Natural killer cell (primary cell): ENCODE measurements at regions not wholly inside any gene's neighbourhood (a gene's known extent, or its start where the extent isn't known, plus 50 kb on each side); places are given as distances from the start of the nearest gene placed in this dataset.

Experiments
- ATAC-seq, 3 donors: fragments of 150-1000 bp in 2 of 3; fragments of 200-7000 bp in 1 of 3; cut with Tn5 transposase; 1 replicate in 1 of 3; 2 replicates in 2 of 3; pipeline ENCODE4 v1.10.0; 2021; ENCODE audit warnings: mild to moderate bottlenecking in 2 of 3, moderate library complexity in 2 of 3
- DNase-seq, 2 donors: peaks; one replicate each; pipeline versions ENCODE4 v3.0.0 to v3.0.0-alpha.2; 2013 to 2021; ENCODE audit warnings: mixed read lengths in 1 of 2
- H3K27ac ChIP-seq: one replicate; pipeline ENCODE4 v1.5.1; 2013; ENCODE audit warnings: mild to moderate bottlenecking, low read length
- H3K27me3 ChIP-seq: one replicate; pipeline ENCODE4 v1.6.1; 2013; ENCODE audit warnings: low read length; ENCODE audit not compliant: control insufficient read depth, insufficient read depth
- H3K36me3 ChIP-seq: one replicate; pipeline ENCODE4 v1.6.1; 2013; ENCODE audit warnings: low read length; ENCODE audit not compliant: control insufficient read depth, insufficient read depth
- H3K4me1 ChIP-seq: one replicate; pipeline ENCODE4 v1.6.1; 2013; ENCODE audit warnings: low read length; ENCODE audit not compliant: control insufficient read depth, insufficient read depth
- H3K4me3 ChIP-seq: one replicate; pipeline ENCODE4 v1.5.1; 2013; ENCODE audit warnings: low read length
- H3K9me3 ChIP-seq: one replicate; pipeline ENCODE4 v1.6.1; 2013; ENCODE audit warnings: low read length; ENCODE audit not compliant: control insufficient read depth, insufficient read depth
- H3K27ac Mint-ChIP-seq, 2 donors: one replicate each; pipeline ENCODE4 v1.8.0; 2022; ENCODE audit warnings: mild to moderate bottlenecking in 2 of 2, mixed read lengths in 2 of 2, moderate library complexity in 1 of 2
- H3K27me3 Mint-ChIP-seq, 2 donors: one replicate each; pipeline ENCODE4 v1.8.0; 2022; ENCODE audit warnings: low read depth in 2 of 2, mixed read lengths in 2 of 2
- H3K36me3 Mint-ChIP-seq: one replicate; pipeline ENCODE4 v1.8.0; 2022; ENCODE audit warnings: mixed read lengths
- H3K4me1 Mint-ChIP-seq, 2 donors: one replicate each; pipeline ENCODE4 v1.8.0; 2022; ENCODE audit warnings: mixed read lengths in 2 of 2
- H3K4me3 Mint-ChIP-seq: one replicate; pipeline ENCODE4 v1.8.0; 2022; ENCODE audit warnings: mild to moderate bottlenecking, moderate library complexity, mixed read lengths
- H3K9me3 Mint-ChIP-seq, 2 donors: one replicate each; pipeline ENCODE4 v1.8.0; 2022; ENCODE audit warnings: mixed read lengths in 2 of 2
- WGBS: methylation state at CpG from one replicate; pipeline ENCODE4 v1.1.7; 2013; ENCODE audit warnings: missing lambda C conversion rate; ENCODE audit not compliant: insufficient coverage; 5-methylcytosine and 5-hydroxymethylcytosine counted together
- intact Hi-C: fragments of 100-400 bp; cut with micrococcal nuclease; formaldehyde crosslinking; loops from one replicate; pipeline ENCODE4 v1.14.2; 2022
- TF ChIP-seq, protein P1 (sequence below): fragments of 200-600 bp; IDR thresholded peaks from one replicate; pipeline ENCODE4 v1.8.0; 2022; ENCODE audit warnings: antibody characterized with exemption

DNA sequence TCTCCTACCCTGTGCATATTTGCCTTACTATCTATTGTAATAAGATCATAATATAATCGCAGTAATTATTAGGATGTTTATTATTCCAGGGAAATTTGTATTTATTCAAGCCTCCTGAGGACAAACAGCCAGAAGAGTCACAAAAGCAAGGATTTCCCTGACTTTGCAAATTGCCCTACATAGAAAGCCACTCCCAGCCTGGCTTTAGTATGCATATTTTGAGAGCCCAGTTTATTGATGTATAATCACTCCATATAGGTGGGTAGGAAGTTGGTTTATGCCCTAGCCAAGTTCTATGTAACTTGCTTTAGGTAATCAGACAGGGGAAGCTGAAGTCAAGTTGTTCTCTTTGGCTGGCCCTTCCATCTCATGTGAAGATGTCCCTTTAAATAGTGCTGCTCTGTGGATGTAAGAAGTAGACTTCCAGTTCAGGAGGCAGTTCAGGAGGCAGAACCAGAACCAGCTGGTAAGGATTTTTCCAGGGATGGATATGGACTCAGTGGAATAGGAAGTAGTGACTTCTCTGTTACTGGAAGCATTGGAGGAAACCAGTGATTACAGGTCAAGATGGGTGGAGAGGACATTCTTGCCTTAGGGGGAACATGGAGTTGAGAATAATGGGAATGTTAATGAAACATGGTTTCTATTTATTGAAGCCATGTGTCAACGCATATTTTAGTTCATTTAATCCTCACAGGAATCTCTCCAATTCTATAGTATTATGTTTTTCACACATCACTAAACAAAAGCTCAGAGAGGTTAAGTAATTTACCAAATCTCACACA, 70.5 kb upstream of the KIT start:
- H3K4me1 ChIP-seq: no peaks in the 10 kb centered on the region
- H3K27ac Mint-ChIP-seq: no peak overlapping the region
- H3K27me3 ChIP-seq: no peaks in the 10 kb centered on the region
- TF ChIP-seq, protein P1, sequence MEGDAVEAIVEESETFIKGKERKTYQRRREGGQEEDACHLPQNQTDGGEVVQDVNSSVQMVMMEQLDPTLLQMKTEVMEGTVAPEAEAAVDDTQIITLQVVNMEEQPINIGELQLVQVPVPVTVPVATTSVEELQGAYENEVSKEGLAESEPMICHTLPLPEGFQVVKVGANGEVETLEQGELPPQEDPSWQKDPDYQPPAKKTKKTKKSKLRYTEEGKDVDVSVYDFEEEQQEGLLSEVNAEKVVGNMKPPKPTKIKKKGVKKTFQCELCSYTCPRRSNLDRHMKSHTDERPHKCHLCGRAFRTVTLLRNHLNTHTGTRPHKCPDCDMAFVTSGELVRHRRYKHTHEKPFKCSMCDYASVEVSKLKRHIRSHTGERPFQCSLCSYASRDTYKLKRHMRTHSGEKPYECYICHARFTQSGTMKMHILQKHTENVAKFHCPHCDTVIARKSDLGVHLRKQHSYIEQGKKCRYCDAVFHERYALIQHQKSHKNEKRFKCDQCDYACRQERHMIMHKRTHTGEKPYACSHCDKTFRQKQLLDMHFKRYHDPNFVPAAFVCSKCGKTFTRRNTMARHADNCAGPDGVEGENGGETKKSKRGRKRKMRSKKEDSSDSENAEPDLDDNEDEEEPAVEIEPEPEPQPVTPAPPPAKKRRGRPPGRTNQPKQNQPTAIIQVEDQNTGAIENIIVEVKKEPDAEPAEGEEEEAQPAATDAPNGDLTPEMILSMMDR: no peak
- DNase-seq: no peak
- no peaks in the 10 kb centered on the region for H3K9me3 Mint-ChIP-seq
- no peaks in the 10 kb centered on the region for H3K36me3 ChIP-seq
- H3K27me3 Mint-ChIP-seq: peaks cover 0 to 9% of the 10 kb centered on the region in 2 donors
- intact Hi-C loops: no loop called here
- H3K4me3 ChIP-seq: no peak overlapping the region
- no peaks in the 10 kb centered on the region for H3K36me3 Mint-ChIP-seq
- no peaks in the 10 kb centered on the region for H3K4me1 Mint-ChIP-seq
- H3K4me3 Mint-ChIP-seq: no peak overlapping the region
- no peak overlapping the region for H3K27ac ChIP-seq
- no peaks in the 10 kb centered on the region for H3K9me3 ChIP-seq
- WGBS: no CpG with 5 or more reads among the region's 2 CpGs
- ATAC-seq: no peak

DNA sequence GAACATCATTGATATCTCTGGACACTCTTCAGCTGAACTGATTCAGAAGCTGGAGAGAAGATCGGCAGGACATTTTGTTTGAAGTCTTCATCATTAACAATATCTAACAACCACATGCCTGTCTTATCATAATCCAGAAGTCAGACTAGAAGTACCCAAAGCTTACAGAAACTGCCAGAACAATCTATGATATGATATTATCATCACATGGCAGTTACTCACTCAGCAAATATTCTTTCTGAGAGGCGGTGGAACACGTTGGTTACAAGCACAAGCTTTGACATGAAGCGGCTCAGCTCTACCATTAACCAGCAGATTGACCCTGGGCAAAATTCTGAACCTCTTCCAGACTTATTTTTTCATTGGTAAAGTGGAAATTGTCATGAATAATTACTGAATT, 69.4 kb upstream of the KIT start:
- TF ChIP-seq, protein P1: no peak
- no peak for ATAC-seq
- H3K4me3 Mint-ChIP-seq: no peak overlapping the region
- no peak overlapping the region for H3K27ac Mint-ChIP-seq
- H3K27ac ChIP-seq: no peak overlapping the region
- no peaks in the 10 kb centered on the region for H3K36me3 Mint-ChIP-seq
- H3K27me3 Mint-ChIP-seq: peaks cover 0 to 6% of the 10 kb centered on the region in 2 donors
- WGBS: 95% methylated on average over 4 of the region's 4 CpGs
- no peaks in the 10 kb centered on the region for H3K9me3 Mint-ChIP-seq
- no peaks in the 10 kb centered on the region for H3K9me3 ChIP-seq
- no peaks in the 10 kb centered on the region for H3K27me3 ChIP-seq
- intact Hi-C loops: no loop called here
- no peak for DNase-seq
- no peak overlapping the region for H3K4me3 ChIP-seq
- H3K36me3 ChIP-seq: no peaks in the 10 kb centered on the region
- no peaks in the 10 kb centered on the region for H3K4me1 Mint-ChIP-seq
- no peaks in the 10 kb centered on the region for H3K4me1 ChIP-seq

DNA sequence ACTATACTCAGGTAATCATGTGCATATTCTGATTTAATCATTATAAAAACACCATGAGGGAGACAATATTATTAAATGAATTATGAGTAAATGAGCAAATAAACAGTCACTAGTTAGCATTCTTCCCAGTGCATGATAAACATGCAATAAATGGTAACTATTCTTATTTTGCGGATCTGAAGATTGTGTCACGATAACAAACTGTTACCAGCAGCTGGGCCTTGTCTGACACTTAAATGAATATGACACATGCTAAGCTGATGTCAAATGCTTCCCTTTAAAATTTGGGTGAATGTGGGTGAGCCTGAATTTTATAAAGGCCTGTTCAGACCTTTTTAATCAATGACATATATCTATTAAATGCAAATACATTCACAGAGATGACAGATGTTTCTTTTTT, 68.2 kb upstream of the KIT start:
- H3K4me3 ChIP-seq: no peak overlapping the region
- Mint-ChIP-seq H3K27ac (no peak overlapping the region), H3K4me1 (no peaks in the 10 kb centered on the region), H3K36me3 (no peaks in the 10 kb centered on the region), H3K27me3 (peaks cover 0 to 10% of the 10 kb centered on the region in 2 donors), H3K4me3 (no peak overlapping the region), H3K9me3 (no peaks in the 10 kb centered on the region)
- 85% methylated on average over 2 of the region's 2 CpGs for WGBS
- no peaks in the 10 kb centered on the region for H3K36me3 ChIP-seq
- intact Hi-C loops: no loop called here
- no peaks in the 10 kb centered on the region for H3K27me3 ChIP-seq
- no peak overlapping the region for H3K27ac ChIP-seq
- no peak for ATAC-seq
- no peak for DNase-seq
- TF ChIP-seq, protein P1: no peak
- no peaks in the 10 kb centered on the region for H3K9me3 ChIP-seq
- H3K4me1 ChIP-seq: no peaks in the 10 kb centered on the region

DNA sequence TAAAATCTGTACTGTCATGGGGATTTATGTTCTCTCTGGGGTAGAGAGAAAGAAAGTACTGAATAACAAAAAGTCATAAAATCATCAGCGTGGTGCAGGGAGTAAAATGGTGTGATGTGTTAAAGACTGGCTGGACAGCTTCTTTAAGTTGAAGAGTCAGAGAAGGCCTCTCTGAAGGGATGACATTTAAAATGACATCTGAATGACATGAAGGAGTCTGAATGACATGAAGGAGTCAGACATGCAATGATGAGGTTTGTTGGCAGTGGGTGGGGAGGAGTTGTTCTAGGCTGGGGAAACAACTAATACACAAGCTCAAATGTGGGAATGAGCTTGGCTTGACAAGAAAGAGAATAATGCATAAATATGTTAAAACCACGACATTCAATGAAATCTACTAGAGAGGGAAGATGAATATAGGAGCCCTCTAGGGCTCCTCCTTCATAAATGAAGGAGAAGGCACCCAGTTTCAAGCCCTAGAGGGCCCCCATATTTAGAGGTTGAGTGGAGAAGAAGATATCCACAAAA, 63.9 kb upstream of the KIT start:
- Histone ChIP-seq H3K9me3 (no peaks in the 10 kb centered on the region), H3K4me3 (no peak overlapping the region), H3K4me1 (no peaks in the 10 kb centered on the region), H3K27ac (no peak overlapping the region), H3K27me3 (no peaks in the 10 kb centered on the region), H3K36me3 (no peaks in the 10 kb centered on the region)
- Mint-ChIP-seq H3K27me3 (peaks cover 0 to 13% of the 10 kb centered on the region in 2 donors), H3K9me3 (no peaks in the 10 kb centered on the region), H3K27ac (no peak overlapping the region), H3K36me3 (no peaks in the 10 kb centered on the region), H3K4me3 (no peak overlapping the region), H3K4me1 (no peaks in the 10 kb centered on the region)
- intact Hi-C loops: no loop called here
- TF ChIP-seq, protein P1: no peak
- ATAC-seq (no peak), DNase-seq (no peak)
- WGBS: 82% methylated on average over 1 of the region's 2 CpGs
